NT2/D1 (cell line): ENCODE measurements at regions not wholly inside any gene's neighbourhood (a gene's known extent, or its start where the extent isn't known, plus 50 kb on each side); places are given as distances from the start of the nearest gene placed in this dataset.

Source experiments
- SUZ12 ChIP-seq: IDR thresholded peaks from 2 replicates; pipeline ENCODE4 v1.6.1; 2011; ENCODE audit not compliant: insufficient read length, insufficient read depth; ENCODE audit errors: extremely low read depth
- YY1 ChIP-seq: IDR thresholded peaks from 2 replicates; pipeline ENCODE4 v1.6.1; 2011; ENCODE audit not compliant: insufficient read length, insufficient read depth
- ZNF274 ChIP-seq: IDR thresholded peaks from 2 replicates; pipeline ENCODE4 v1.6.1; 2011; ENCODE audit warnings: mild to moderate bottlenecking, low read depth, low read length

DNA sequence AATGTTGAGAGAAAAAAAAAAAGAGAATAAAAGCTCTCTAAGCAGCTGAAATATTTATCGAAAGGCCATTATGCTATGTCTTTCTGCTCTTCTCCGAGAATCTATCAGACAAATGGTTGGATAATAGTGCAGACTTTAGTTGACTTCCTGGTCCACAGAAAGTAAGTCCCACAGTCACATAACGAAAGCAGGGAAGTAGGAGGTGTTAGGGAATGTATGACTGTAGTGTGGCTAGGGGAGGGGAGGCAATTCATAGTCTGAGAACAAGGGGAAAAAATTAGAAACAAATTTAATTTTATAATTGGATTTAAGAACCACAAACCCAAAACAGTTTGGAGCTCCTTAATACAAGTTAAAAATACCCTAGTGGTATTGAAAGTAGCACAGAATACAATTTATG lies 79.7 kb upstream of the VEGFC start:
- TF ChIP-seq ZNF274, result no peak
- no peak for TF ChIP-seq SUZ12
- TF ChIP-seq YY1, result no peak
